OCI-LY7 (cell line): ENCODE measurements at regions not wholly inside any gene's neighbourhood (a gene's known extent, or its start where the extent isn't known, plus 50 kb on each side); places are given as distances from the start of the nearest gene placed in this dataset.

ENCODE experiments used
- BruUV-seq: library from RNA; stranded (reverse); fragments of 400-500 nt; replicated peaks from 2 replicates; lab custom pipeline; 2021; lab: Mats Ljungman, UMichigan
- CTCF ChIA-PET: fragments of 300-600 bp; sonication (Branson Sonifier 250); formaldehyde crosslinking; loops from one replicate; lab custom pipeline; 2022; ENCODE audit warnings: antibody characterized with exemption; ENCODE audit not compliant: unreplicated experiment; lab: Charles Lee
- POLR2A ChIA-PET: fragments of 300-600 bp; sonication (Branson Sonifier 250); formaldehyde crosslinking; loops from one replicate; lab custom pipeline; 2022; ENCODE audit warnings: antibody characterized with exemption; lab: Charles Lee
- DNase-seq: peaks from one replicate; pipeline ENCODE4 v3.0.0-alpha.2; 2015; ENCODE audit warnings: low spot score
- H2AFZ ChIP-seq: fragments of 200-600 bp; sonication (generic), shearing (Covaris generic); 2 replicates; pipeline ENCODE4 v1.6.1; 2014; ENCODE audit warnings: mild to moderate bottlenecking, antibody characterized with exemption, low read length, moderate library complexity
- H3K27ac ChIP-seq: fragments of 200-600 bp; sonication (generic); 2 replicates; pipeline ENCODE4 v1.5.1; 2014; ENCODE audit warnings: mixed run types, low read depth, mild to moderate bottlenecking, moderate library complexity, low read length, inconsistent platforms; ENCODE audit not compliant: poor library complexity, severe bottlenecking
- H3K36me3 ChIP-seq: fragments of 200-600 bp; sonication (generic); 2 replicates; pipeline ENCODE4 v1.6.1; 2014; ENCODE audit warnings: mild to moderate bottlenecking, antibody characterized with exemption, low read length, moderate library complexity, mixed read lengths; ENCODE audit not compliant: insufficient read depth
- H3K4me1 ChIP-seq: fragments of 200-600 bp; sonication (generic); 2 replicates; pipeline ENCODE4 v1.5.1; 2014; ENCODE audit warnings: mild to moderate bottlenecking, low read length; ENCODE audit not compliant: insufficient read depth, poor library complexity, severe bottlenecking
- H3K4me2 ChIP-seq: fragments of 200-600 bp; sonication (generic); 2 replicates; pipeline ENCODE4 v1.6.1; 2014; ENCODE audit warnings: mild to moderate bottlenecking, low read length
- H3K4me3 ChIP-seq: fragments of 200-600 bp; sonication (generic); 2 replicates; pipeline ENCODE4 v1.5.1; 2014; ENCODE audit warnings: mild to moderate bottlenecking, low read depth, low read length; ENCODE audit not compliant: poor library complexity, severe bottlenecking
- H3K79me2 ChIP-seq: fragments of 200-600 bp; sonication (generic); 2 replicates; pipeline ENCODE4 v1.6.1; 2016; ENCODE audit warnings: low read depth, mild to moderate bottlenecking, low read length, moderate library complexity, mixed read lengths; ENCODE audit not compliant: insufficient read depth
- H3K9me2 ChIP-seq: fragments of 200-600 bp; sonication (generic); 2 replicates; pipeline ENCODE4 v1.6.1; 2016; ENCODE audit warnings: mild to moderate bottlenecking, low read length, mixed read lengths; ENCODE audit not compliant: insufficient read depth
- H3K9me3 ChIP-seq: fragments of 200-600 bp; sonication (generic); 2 replicates; pipeline ENCODE4 v1.6.1; 2014; ENCODE audit warnings: mild to moderate bottlenecking, mixed run types, low read length, mixed read lengths
- H4K20me1 ChIP-seq: fragments of 200-600 bp; sonication (generic); 2 replicates; pipeline ENCODE4 v1.6.1; 2014; ENCODE audit warnings: mild to moderate bottlenecking, antibody characterized with exemption, low read length, moderate library complexity, mixed read lengths; ENCODE audit not compliant: insufficient read depth
- EZH2phosphoT487 ChIP-seq: fragments of 200-600 bp; sonication (generic); IDR thresholded peaks from 2 replicates; pipeline ENCODE4 v1.6.1; 2018; ENCODE audit warnings: low read depth, borderline replicate concordance, mild to moderate bottlenecking, mixed run types, antibody characterized with exemption, low read length, moderate library complexity, mixed read lengths
- intact Hi-C: fragments of 100-400 bp; cut with micrococcal nuclease; formaldehyde crosslinking; loops from one replicate; pipeline ENCODE4 v1.10.0; 2022; ENCODE audit not compliant: unreplicated experiment
- TF ChIP-seq, protein P1 (sequence below): fragments of 200-600 bp; sonication (generic); conservative IDR thresholded peaks from 2 replicates; pipeline ENCODE4 v1.5.1; 2014; ENCODE audit warnings: mild to moderate bottlenecking, antibody characterized with exemption, low read length, moderate library complexity, mixed read lengths

GRCh38 chr1:58065520-58065919 lies 481.0 kb downstream of the OMA1 start:
- no peaks in the 10 kb centered on the region for H3K4me1 ChIP-seq
- intact Hi-C loops: no loop called here
- ChIA-PET POLR2A (no interaction called here), CTCF (no interaction called here)
- TF ChIP-seq EZH2phosphoT487: no peak
- TF ChIP-seq, protein P1, sequence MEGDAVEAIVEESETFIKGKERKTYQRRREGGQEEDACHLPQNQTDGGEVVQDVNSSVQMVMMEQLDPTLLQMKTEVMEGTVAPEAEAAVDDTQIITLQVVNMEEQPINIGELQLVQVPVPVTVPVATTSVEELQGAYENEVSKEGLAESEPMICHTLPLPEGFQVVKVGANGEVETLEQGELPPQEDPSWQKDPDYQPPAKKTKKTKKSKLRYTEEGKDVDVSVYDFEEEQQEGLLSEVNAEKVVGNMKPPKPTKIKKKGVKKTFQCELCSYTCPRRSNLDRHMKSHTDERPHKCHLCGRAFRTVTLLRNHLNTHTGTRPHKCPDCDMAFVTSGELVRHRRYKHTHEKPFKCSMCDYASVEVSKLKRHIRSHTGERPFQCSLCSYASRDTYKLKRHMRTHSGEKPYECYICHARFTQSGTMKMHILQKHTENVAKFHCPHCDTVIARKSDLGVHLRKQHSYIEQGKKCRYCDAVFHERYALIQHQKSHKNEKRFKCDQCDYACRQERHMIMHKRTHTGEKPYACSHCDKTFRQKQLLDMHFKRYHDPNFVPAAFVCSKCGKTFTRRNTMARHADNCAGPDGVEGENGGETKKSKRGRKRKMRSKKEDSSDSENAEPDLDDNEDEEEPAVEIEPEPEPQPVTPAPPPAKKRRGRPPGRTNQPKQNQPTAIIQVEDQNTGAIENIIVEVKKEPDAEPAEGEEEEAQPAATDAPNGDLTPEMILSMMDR: no peak
- no TSS peak for BruUV-seq
- H3K4me2 ChIP-seq: no peak overlapping the region
- H3K4me3 ChIP-seq: no peak overlapping the region
- H3K9me3 ChIP-seq: no peaks in the 10 kb centered on the region
- no peaks in the 10 kb centered on the region for H4K20me1 ChIP-seq
- H3K79me2 ChIP-seq: no peaks in the 10 kb centered on the region
- no peak overlapping the region for H2AFZ ChIP-seq
- no peaks in the 10 kb centered on the region for H3K9me2 ChIP-seq
- H3K27ac ChIP-seq: no peak overlapping the region
- no peak for DNase-seq
- H3K36me3 ChIP-seq: no peaks in the 10 kb centered on the region

DNA sequence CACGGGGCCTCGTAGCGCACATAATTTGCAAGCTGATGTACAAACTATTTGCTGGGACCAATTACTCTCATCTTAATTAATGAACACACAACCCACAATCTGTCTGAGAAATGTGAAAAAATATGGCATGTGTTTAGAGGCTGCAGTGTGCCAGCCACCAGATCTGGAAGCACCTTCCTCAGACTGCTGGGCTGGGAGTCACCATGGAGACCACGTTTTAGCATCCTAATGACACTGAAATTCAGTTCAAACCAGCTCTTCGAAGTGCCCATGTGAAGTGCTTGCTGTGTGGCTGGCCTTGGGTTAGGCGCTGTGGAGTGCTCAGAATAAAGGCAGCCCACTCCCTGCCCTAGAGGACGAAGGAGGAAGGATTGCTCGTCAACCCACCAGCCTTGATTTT lies 482.4 kb downstream of the OMA1 start:
- ChIA-PET POLR2A (no interaction called here), CTCF (no interaction called here)
- Histone ChIP-seq H3K9me2 (no peaks in the 10 kb centered on the region), H3K4me3 (no peak overlapping the region), H3K4me1 (no peaks in the 10 kb centered on the region), H3K27ac (no peak overlapping the region), H3K4me2 (no peak overlapping the region), H3K36me3 (no peaks in the 10 kb centered on the region), H4K20me1 (no peaks in the 10 kb centered on the region), H2AFZ (no peak overlapping the region), H3K9me3 (no peaks in the 10 kb centered on the region), H3K79me2 (no peaks in the 10 kb centered on the region)
- no peak for TF ChIP-seq EZH2phosphoT487
- TF ChIP-seq, protein P1: no peak
- no TSS peak for BruUV-seq
- no peak for DNase-seq
- intact Hi-C loops: no loop called here

DNA sequence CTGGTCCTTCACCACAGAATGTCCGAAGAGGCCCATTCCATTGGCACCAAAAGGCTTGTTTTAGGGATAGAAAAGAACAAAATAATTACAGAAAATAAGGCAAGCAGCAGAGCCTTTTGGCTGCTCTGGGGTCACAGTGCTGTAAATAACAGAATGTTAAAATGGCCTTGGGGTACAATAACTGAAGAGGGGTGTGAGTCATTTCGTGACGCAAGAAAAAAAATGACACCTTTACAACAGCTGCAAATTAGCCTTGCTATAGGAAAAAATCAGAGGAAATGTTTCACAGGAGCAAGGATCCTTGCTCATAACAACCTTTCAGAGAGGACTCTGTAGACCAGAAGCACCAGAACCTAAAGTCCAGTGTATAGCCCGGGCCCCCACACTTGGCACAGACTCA lies 483.4 kb downstream of the OMA1 start:
- Histone ChIP-seq H3K4me2 (no peak overlapping the region), H3K9me2 (no peaks in the 10 kb centered on the region), H3K9me3 (no peaks in the 10 kb centered on the region), H3K79me2 (no peaks in the 10 kb centered on the region), H3K27ac (no peak overlapping the region), H3K36me3 (no peaks in the 10 kb centered on the region), H4K20me1 (no peaks in the 10 kb centered on the region), H2AFZ (no peak overlapping the region), H3K4me3 (no peak overlapping the region), H3K4me1 (no peaks in the 10 kb centered on the region)
- intact Hi-C loops: no loop called here
- BruUV-seq: no TSS peak
- ChIA-PET CTCF (no interaction called here), POLR2A (interaction anchor here (0.6 kb wide), 1 partner anchor 8 kb away, joined by 3 read pairs; no protein-coding TSS in a partner anchor)
- TF ChIP-seq, protein P1: no peak
- TF ChIP-seq EZH2phosphoT487: no peak
- DNase-seq: no peak
